MG63 (cell line): ENCODE measurements at regions not wholly inside any gene's neighbourhood (a gene's known extent, or its start where the extent isn't known, plus 50 kb on each side); places are given as distances from the start of the nearest gene placed in this dataset.
A peak's percentile ranks its signal among the peaks of the same experiment; 100 is the strongest.

Source experiments
- DNase-seq: peaks from one replicate; pipeline ENCODE4 v3.0.0-alpha.2; 2020
- H3K27me3 ChIP-seq: fragments of 250-450 bp; sonication (Bioruptor Pico); 2 replicates; pipeline ENCODE4 v1.5.1; 2020; ENCODE audit warnings: mild to moderate bottlenecking, moderate library complexity
- H3K36me3 ChIP-seq: fragments of 250-450 bp; sonication (Bioruptor Pico); 2 replicates; pipeline ENCODE4 v1.5.1; 2020; ENCODE audit warnings: mild to moderate bottlenecking, moderate library complexity
- H3K4me3 ChIP-seq: fragments of 250-450 bp; sonication (Bioruptor Pico); 2 replicates; pipeline ENCODE4 v1.5.1; 2020; ENCODE audit warnings: mild to moderate bottlenecking, moderate library complexity
- H3K9me3 ChIP-seq: fragments of 250-450 bp; sonication (Bioruptor Pico); 2 replicates; pipeline ENCODE4 v1.5.1; 2020; ENCODE audit warnings: mild to moderate bottlenecking, moderate library complexity

- H3K36me3 ChIP-seq, result no peaks in the 10 kb centered on the region
- H3K27me3 ChIP-seq, result no peaks in the 10 kb centered on the region
- no peak for DNase-seq
- H3K4me3 ChIP-seq, result no peak overlapping the region
- H3K9me3 ChIP-seq, result no peaks in the 10 kb centered on the region
Measured at GRCh38 chr9:105887679-105888078, 193.3 kb downstream of the TMEM38B start.

- Histone ChIP-seq H3K27me3 (no peaks in the 10 kb centered on the region), H3K9me3 (no peaks in the 10 kb centered on the region), H3K4me3 (no peak overlapping the region), H3K36me3 (no peaks in the 10 kb centered on the region)
- no peak for DNase-seq
Measured at GRCh38 chr9:105890046-105890822, 195.9 kb downstream of the TMEM38B start.

- no peaks in the 10 kb centered on the region for H3K36me3 ChIP-seq
Measured at GRCh38 chr9:105900123-105900522, 205.8 kb downstream of the TMEM38B start.

GRCh38 chr9:105901514-105902109, 207.3 kb downstream of the TMEM38B start:
- no peak overlapping the region for H3K4me3 ChIP-seq
- H3K27me3 ChIP-seq, result no peaks in the 10 kb centered on the region
- DNase-seq, result peak; percentile 15
- H3K36me3 ChIP-seq, result no peaks in the 10 kb centered on the region
- H3K9me3 ChIP-seq, result no peaks in the 10 kb centered on the region

More at GRCh38 chr9:105900123-105900522, 205.8 kb downstream of the TMEM38B start:
- Histone ChIP-seq H3K9me3 (no peaks in the 10 kb centered on the region), H3K27me3 (no peaks in the 10 kb centered on the region), H3K4me3 (no peak overlapping the region)
- no peak for DNase-seq

- Histone ChIP-seq H3K27me3 (no peaks in the 10 kb centered on the region), H3K9me3 (no peaks in the 10 kb centered on the region), H3K36me3 (no peaks in the 10 kb centered on the region), H3K4me3 (no peak overlapping the region)
- no peak for DNase-seq
Measured at GRCh38 chr9:105908069-105908468, 213.7 kb downstream of the TMEM38B start.

- Histone ChIP-seq H3K9me3 (no peaks in the 10 kb centered on the region), H3K36me3 (no peaks in the 10 kb centered on the region), H3K4me3 (no peak overlapping the region), H3K27me3 (no peaks in the 10 kb centered on the region)
- DNase-seq, result no peak
Measured at GRCh38 chr9:105911104-105911911, 217.0 kb downstream of the TMEM38B start.

GRCh38 chr9:105912157-105912862, 218.0 kb downstream of the TMEM38B start:
- DNase-seq, result no peak
- H3K9me3 ChIP-seq, result no peaks in the 10 kb centered on the region
- H3K4me3 ChIP-seq, result no peak overlapping the region
- no peaks in the 10 kb centered on the region for H3K36me3 ChIP-seq
- no peaks in the 10 kb centered on the region for H3K27me3 ChIP-seq

- no peak for DNase-seq
- H3K27me3 ChIP-seq, result no peaks in the 10 kb centered on the region
- no peaks in the 10 kb centered on the region for H3K36me3 ChIP-seq
- no peaks in the 10 kb centered on the region for H3K9me3 ChIP-seq
- H3K4me3 ChIP-seq, result no peak overlapping the region
Measured at GRCh38 chr9:105912863-105913516, 218.6 kb downstream of the TMEM38B start.

- no peaks in the 10 kb centered on the region for H3K27me3 ChIP-seq
- no peak for DNase-seq
- no peaks in the 10 kb centered on the region for H3K36me3 ChIP-seq
- no peaks in the 10 kb centered on the region for H3K9me3 ChIP-seq
- H3K4me3 ChIP-seq, result no peak overlapping the region
Measured at GRCh38 chr9:105921057-105921726, 226.9 kb downstream of the TMEM38B start.

- Histone ChIP-seq H3K36me3 (no peaks in the 10 kb centered on the region), H3K9me3 (no peaks in the 10 kb centered on the region), H3K4me3 (no peak overlapping the region), H3K27me3 (no peaks in the 10 kb centered on the region)
- DNase-seq, result no peak
Measured at GRCh38 chr9:105928416-105928815, 234.1 kb downstream of the TMEM38B start.

GRCh38 chr9:105930011-105930627, 235.8 kb downstream of the TMEM38B start:
- H3K36me3 ChIP-seq, result no peaks in the 10 kb centered on the region
- peak; percentile 4 for DNase-seq
- H3K4me3 ChIP-seq, result no peak overlapping the region
- no peaks in the 10 kb centered on the region for H3K27me3 ChIP-seq
- no peaks in the 10 kb centered on the region for H3K9me3 ChIP-seq

- no peaks in the 10 kb centered on the region for H3K27me3 ChIP-seq
- no peaks in the 10 kb centered on the region for H3K36me3 ChIP-seq
- H3K9me3 ChIP-seq, result no peaks in the 10 kb centered on the region
- no peak overlapping the region for H3K4me3 ChIP-seq
- DNase-seq, result no peak
Measured at GRCh38 chr9:105932276-105932675, 237.9 kb downstream of the TMEM38B start.

- H3K27me3 ChIP-seq, result no peaks in the 10 kb centered on the region
- no peaks in the 10 kb centered on the region for H3K36me3 ChIP-seq
- no peak overlapping the region for H3K4me3 ChIP-seq
- H3K9me3 ChIP-seq, result no peaks in the 10 kb centered on the region
- DNase-seq, result no peak
Measured at GRCh38 chr9:105950448-105950847, 256.1 kb downstream of the TMEM38B start.

GRCh38 chr9:105950894-105951293, 256.6 kb downstream of the TMEM38B start:
- no peak overlapping the region for H3K4me3 ChIP-seq

GRCh38 chr9:105954517-105954916, 260.2 kb downstream of the TMEM38B start:
- Histone ChIP-seq H3K4me3 (no peak overlapping the region), H3K9me3 (no peaks in the 10 kb centered on the region)
- DNase-seq, result no peak

More at GRCh38 chr9:105950894-105951293, 256.6 kb downstream of the TMEM38B start:
- H3K27me3 ChIP-seq, result no peaks in the 10 kb centered on the region
- no peaks in the 10 kb centered on the region for H3K9me3 ChIP-seq
- no peak for DNase-seq
- H3K36me3 ChIP-seq, result no peaks in the 10 kb centered on the region

More at GRCh38 chr9:105954517-105954916, 260.2 kb downstream of the TMEM38B start:
- Histone ChIP-seq H3K27me3 (no peaks in the 10 kb centered on the region), H3K36me3 (no peaks in the 10 kb centered on the region)
